ENCODE measurements at regions not wholly inside any gene's neighbourhood (a gene's known extent, or its start where the extent isn't known, plus 50 kb on each side); places are given as distances from the start of the nearest gene placed in this dataset.

DNA sequence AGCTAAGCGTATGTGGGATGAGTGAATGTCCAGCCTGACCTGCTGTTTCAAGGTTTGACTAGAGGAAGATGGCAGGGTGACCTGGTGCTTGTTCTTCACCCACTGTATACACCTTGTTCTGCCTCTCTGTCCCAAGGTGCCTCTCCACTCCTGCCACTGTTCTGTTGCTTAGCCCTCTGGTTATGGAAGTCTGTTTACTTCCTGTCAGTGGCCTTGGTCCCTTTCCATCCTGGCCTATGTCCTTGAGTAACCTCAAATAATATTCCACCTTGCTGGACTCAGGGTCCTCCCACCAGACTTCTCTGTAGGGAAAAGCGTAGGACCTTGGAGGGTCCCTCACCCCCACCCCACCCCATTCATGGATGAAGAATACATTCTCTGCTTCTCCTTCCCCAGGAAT, 73.2 kb upstream of the SALL1 start:
- H2BK5ac ChIP-seq (ENCODE audit: low read depth, low read length, poor library complexity, severe bottlenecking), result no peak overlapping the region
- H3K18ac ChIP-seq (ENCODE audit: low read depth, low read length), result no peak overlapping the region
- H3K4me2 ChIP-seq (ENCODE audit: low read depth, low read length), result no peak overlapping the region
- H3K9ac ChIP-seq (ENCODE audit: low read depth, low read length), result no peak overlapping the region
- H2AK9ac ChIP-seq (replicated peaks; ENCODE audit: low read depth, low read length, poor library complexity), result no peak overlapping the region
- ATAC-seq (ENCODE audit: low read depth), result no peak
- no peaks in the 10 kb centered on the region for H3K9me3 ChIP-seq (ENCODE audit: control insufficient read depth, insufficient read depth, low read length)
- no peaks in the 10 kb centered on the region for H3K36me3 ChIP-seq (ENCODE audit: control insufficient read depth, insufficient read depth, low read length)
- no peak overlapping the region for H3K23ac ChIP-seq (ENCODE audit: low read depth, low read length)
- no peak overlapping the region for H2BK120ac ChIP-seq (ENCODE audit: low read depth, low read length)
- BruUV-seq (replicated peaks), result no TSS peak
- no peak overlapping the region for H2AFZ ChIP-seq (replicated peaks; ENCODE audit: low read length, poor library complexity)
- no peak overlapping the region; the same call in 1 of the 2 replicates for H3K4ac ChIP-seq (ENCODE audit: low read depth, low read length)
- H2BK15ac ChIP-seq (ENCODE audit: low read depth, low read length), result no peak overlapping the region
- TF ChIP-seq SMC3 (IDR thresholded peaks at IDR 0.05; ENCODE audit: low read depth, low read length) (no peak), FOS (IDR thresholded peaks at IDR 0.05; ENCODE audit: low read depth, low read length) (no peak), CHD1 (IDR thresholded peaks at IDR 0.05; ENCODE audit: low read depth, low read length) (no peak)
- no peaks in the 10 kb centered on the region for H4K20me1 ChIP-seq (ENCODE audit: insufficient read depth, low read length)
- intact Hi-C loops (cut with micrococcal nuclease) (no loop called here), dilution Hi-C loops (cut with HindIII; ENCODE audit: low sequenced_read_pairs, unreplicated experiment) (no loop called here), in situ Hi-C loops (cut with MboI; ENCODE audit: low sequenced_read_pairs) (no loop called here)
- no peak overlapping the region for H3K56ac ChIP-seq (ENCODE audit: extremely low read depth, insufficient read depth, low read length)
- ChIA-PET CTCF (no interaction called here), POLR2A (ENCODE audit: unreplicated experiment) (no interaction called here)
- no peak overlapping the region for H3K14ac ChIP-seq (replicated peaks; ENCODE audit: low read depth, low read length)
- H3K79me1 ChIP-seq (ENCODE audit: low read depth in 1 of 2, low read length in 2 of 2), result no peaks in the 10 kb centered on the region
- H4K91ac ChIP-seq (ENCODE audit: insufficient read depth, low read depth, low read length), result no peak overlapping the region
- no peak overlapping the region for H3K4me3 ChIP-seq (ENCODE audit: insufficient read depth, low read depth, low read length)
- H4K5ac ChIP-seq (ENCODE audit: low read depth, low read length), result no peak overlapping the region
- no peak overlapping the region for H3K27ac ChIP-seq (ENCODE audit: insufficient read depth, low read length)
- no CpG with 5 or more reads among the region's 2 CpGs for WGBS, 2 experiments (ENCODE audit: extremely low coverage in 2 of 2, insufficient read length in 1 of 2)
- no peaks in the 10 kb centered on the region for H3K4me1 ChIP-seq (ENCODE audit: control insufficient read depth, insufficient read depth, low read length)
- no peaks in the 10 kb centered on the region; the same call in 1 of the 2 replicates for H3K27me3 ChIP-seq (ENCODE audit: control insufficient read depth, insufficient read depth, low read length)
- DNase-seq, result no peak
- no peak overlapping the region for H2AK5ac ChIP-seq (ENCODE audit: low read depth, low read length)
- H2BK20ac ChIP-seq (ENCODE audit: low read depth, low read length), result no peak overlapping the region
- H4K8ac ChIP-seq (ENCODE audit: low read depth in 2 of 2, low read length in 2 of 2), result no peak overlapping the region
- no peaks in the 10 kb centered on the region for H3K9me1 ChIP-seq (ENCODE audit: insufficient read depth, low read length)

Data from IMR-90 (cell line).